Retinal pigment epithelial cell (primary cell): ENCODE measurements at regions not wholly inside any gene's neighbourhood (a gene's known extent, or its start where the extent isn't known, plus 50 kb on each side); places are given as distances from the start of the nearest gene placed in this dataset.

ENCODE experiments used
- DNase-seq: peaks from one replicate; pipeline ENCODE4 v3.0.0-alpha.2; 2010; ENCODE audit warnings: low read depth
- H3K4me3 ChIP-seq: 2 replicates; pipeline ENCODE4 v1.5.1; 2011; ENCODE audit warnings: mild to moderate bottlenecking, low read length, control low read depth, moderate library complexity
- TF ChIP-seq, protein P1 (sequence below): conservative IDR thresholded peaks from 2 replicates; pipeline ENCODE4 v1.5.1; 2011; ENCODE audit warnings: low read depth, low read length, control low read depth, inconsistent platforms

DNA sequence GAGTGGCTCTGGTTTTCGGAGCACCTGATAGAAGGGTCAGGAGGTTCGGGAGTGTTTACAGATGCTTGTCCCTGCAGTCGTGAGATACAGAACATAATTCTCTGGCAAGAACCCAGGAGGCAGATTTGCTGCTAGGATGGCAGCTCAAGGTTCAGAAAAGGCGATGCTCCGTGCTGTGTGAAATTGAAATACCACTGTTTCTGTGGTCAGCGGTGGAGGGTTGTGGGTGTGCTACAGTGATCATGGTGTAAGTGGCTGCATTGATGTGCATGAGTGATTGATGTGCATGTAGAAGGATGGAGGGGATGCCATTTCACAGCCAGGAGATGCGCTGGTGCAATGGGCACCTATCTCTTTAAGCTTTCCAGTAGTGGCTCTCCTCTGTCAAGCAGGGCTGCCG lies 322.1 kb downstream of the GALR1 start:
- TF ChIP-seq, protein P1, sequence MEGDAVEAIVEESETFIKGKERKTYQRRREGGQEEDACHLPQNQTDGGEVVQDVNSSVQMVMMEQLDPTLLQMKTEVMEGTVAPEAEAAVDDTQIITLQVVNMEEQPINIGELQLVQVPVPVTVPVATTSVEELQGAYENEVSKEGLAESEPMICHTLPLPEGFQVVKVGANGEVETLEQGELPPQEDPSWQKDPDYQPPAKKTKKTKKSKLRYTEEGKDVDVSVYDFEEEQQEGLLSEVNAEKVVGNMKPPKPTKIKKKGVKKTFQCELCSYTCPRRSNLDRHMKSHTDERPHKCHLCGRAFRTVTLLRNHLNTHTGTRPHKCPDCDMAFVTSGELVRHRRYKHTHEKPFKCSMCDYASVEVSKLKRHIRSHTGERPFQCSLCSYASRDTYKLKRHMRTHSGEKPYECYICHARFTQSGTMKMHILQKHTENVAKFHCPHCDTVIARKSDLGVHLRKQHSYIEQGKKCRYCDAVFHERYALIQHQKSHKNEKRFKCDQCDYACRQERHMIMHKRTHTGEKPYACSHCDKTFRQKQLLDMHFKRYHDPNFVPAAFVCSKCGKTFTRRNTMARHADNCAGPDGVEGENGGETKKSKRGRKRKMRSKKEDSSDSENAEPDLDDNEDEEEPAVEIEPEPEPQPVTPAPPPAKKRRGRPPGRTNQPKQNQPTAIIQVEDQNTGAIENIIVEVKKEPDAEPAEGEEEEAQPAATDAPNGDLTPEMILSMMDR = no peak
- H3K4me3 ChIP-seq = no peak overlapping the region
- DNase-seq = no peak

DNA sequence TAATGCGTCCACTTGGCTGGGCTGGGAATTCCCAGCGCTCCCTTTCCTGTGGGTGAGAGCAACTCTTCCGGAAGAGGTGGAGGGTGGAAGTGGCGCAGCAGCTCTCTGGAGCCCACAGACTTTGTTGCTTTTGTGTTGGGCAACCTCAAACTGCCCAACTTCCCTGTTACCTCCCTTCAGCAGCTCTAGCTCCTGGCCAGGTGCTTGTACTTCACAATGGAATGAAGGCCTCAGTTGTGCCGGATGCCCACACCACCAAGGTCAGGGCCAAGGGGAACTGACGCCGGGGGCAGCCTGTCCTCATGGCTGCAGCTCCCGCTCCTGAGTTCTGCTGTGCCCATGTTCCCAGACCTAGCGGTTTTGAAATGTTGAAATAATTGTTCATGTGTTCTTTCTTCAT lies 322.9 kb downstream of the GALR1 start:
- H3K4me3 ChIP-seq = no peak overlapping the region
- TF ChIP-seq, protein P1 = no peak
- DNase-seq = no peak

DNA sequence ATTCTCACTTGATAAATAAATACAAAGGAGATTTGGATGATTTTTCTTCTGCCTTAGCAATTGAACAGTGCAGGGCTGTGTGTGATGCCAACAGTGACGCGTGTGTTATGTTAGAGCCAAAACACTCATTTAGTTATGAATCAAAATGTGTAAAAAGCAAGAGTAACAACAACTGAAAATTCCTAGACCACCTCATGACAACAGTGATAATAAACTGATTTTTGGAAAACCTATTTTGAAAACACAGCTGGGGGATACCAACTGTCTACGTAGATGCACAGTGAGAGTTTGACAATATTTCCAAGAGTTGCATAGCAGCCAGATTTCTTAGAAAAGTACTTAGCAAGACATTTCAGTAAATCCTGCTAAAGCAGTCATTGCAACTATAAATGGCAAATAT lies 323.9 kb downstream of the GALR1 start:
- no peak for DNase-seq
- no peak overlapping the region for H3K4me3 ChIP-seq
- TF ChIP-seq, protein P1 = no peak

DNA sequence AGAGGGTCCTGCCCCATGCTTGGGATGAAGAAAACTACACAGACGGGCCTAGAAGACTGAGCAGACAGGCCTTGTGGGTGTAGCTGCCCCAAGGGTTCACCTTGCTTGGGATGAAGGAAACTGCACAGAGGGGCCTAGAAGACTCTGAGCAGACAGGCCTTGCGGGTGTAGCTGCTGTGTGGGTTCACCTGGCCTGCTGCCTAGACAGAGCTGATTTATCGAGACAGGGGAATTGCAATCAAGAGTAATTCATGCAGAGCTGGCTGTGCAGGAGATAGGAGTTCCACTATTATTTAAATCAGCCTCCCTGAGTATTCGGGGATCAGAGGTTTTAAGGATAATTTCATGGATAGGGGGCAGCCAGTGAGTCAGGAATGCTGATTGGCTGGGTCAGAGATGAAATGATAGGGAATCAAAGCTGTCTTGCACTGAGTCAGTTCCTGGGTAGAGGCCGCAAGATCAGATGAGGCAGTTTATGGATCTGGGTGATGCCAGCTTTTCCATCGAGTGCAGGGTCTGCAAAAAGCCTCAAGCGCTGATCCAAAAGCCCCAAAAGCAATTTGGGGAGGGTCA lies 341.4 kb downstream of the GALR1 start:
- no peak overlapping the region for H3K4me3 ChIP-seq
- TF ChIP-seq, protein P1 = no peak
- no peak for DNase-seq

DNA sequence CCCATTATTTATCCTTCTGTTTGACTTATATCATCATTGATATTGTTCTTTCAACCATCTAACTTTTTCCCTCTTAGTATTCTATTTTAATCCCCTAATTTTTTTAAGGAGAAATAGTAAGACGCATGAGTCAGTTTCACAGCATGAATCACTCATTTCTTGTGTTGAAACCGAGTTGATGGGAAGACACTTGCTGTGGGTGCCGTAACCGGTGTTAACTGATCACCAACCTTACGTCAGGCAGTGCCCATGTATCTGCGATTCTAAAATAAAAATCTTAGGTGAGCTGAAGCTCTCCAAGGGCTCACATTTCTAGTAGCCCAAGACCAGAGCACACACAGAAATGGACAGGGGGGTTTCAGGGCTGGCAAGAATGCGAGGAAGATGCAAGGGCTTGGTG lies 348.1 kb downstream of the GALR1 start:
- no peak overlapping the region for H3K4me3 ChIP-seq
- TF ChIP-seq, protein P1 = no peak

DNA sequence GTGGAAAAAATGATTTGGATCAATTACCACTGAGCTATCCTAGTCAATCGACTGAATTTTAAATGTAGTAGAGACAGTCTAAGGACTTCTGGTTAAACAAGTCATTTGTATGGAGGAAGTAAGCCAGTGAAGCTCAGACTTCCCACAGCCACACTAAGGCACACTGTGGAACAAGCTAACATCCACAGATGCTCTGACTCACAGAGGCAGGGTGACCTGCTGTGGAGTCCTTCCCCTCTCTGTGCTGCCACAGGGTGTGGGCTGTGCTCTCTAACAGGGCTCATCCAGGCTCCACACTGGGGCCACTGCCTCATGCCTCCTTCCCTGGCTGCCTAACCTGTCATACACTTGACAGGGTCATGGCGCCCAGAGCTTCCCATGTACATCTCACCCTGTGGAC lies 351.0 kb downstream of the GALR1 start:
- DNase-seq = no peak
- H3K4me3 ChIP-seq = no peak overlapping the region
- TF ChIP-seq, protein P1 = no peak

More for the DNA sequence above, 348.1 kb downstream of the GALR1 start:
- no peak for DNase-seq

DNA sequence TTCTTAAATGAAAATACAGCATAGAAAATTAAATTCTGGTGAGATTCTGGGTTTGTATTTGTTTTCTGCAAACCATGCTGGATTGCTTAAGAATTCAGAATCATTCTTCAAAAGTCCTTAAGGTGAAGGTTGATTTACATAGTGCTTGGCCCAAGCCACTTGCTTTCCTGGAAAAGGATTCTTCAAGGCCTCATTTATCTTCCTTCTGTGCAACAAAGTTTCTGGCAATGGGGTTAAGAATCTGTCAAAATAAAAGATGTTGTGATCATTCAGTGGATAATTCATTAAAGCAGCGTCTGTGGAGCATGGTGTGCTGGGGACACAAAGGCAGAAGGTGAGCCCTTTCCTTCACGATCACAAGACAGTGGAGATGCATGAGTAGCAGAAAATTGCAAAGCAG lies 351.9 kb downstream of the GALR1 start:
- TF ChIP-seq, protein P1 = no peak

More for the DNA sequence above, 351.9 kb downstream of the GALR1 start:
- DNase-seq = no peak
- no peak overlapping the region for H3K4me3 ChIP-seq
